ENCODE measurements at regions not wholly inside any gene's neighbourhood (a gene's known extent, or its start where the extent isn't known, plus 50 kb on each side); places are given as distances from the start of the nearest gene placed in this dataset.

- ATAC-seq, result no peak
- Mint-ChIP-seq H3K27me3 (no peaks in the 10 kb centered on the region), H3K9me3 (peaks cover 5% of the 10 kb centered on the region)
Measured at GRCh38 chr13:88617176-88617575, 946.0 kb downstream of the SLITRK5 start.

GRCh38 chr13:88622362-88622973 is 951.3 kb downstream of the SLITRK5 start:
- Mint-ChIP-seq H3K9me3 (peaks cover 18% of the 10 kb centered on the region), H3K36me3 (peaks cover 37% of the 10 kb centered on the region), H3K4me1 (ENCODE audit: low read depth in 2 of 2) (peaks cover 33 to 35% of the 10 kb centered on the region in 2 donors), H3K27me3 (no peaks in the 10 kb centered on the region), H3K4me3 (peak overlapping the region; percentile 94), H3K27ac (peak overlapping the region; percentile 92 to 98)
- ATAC-seq (peak; percentile 84 to 87), DNase-seq (ENCODE audit: low spot score) (peak; percentile 80)

More at GRCh38 chr13:88617176-88617575, 946.0 kb downstream of the SLITRK5 start:
- DNase-seq (ENCODE audit: low spot score), result no peak
- no peak overlapping the region for H3K4me3 Mint-ChIP-seq
- peaks cover 9 to 12% of the 10 kb centered on the region in 2 donors for H3K4me1 Mint-ChIP-seq (ENCODE audit: low read depth in 2 of 2)
- peaks cover 16% of the 10 kb centered on the region for H3K36me3 Mint-ChIP-seq
- no peak overlapping the region for H3K27ac Mint-ChIP-seq

- Mint-ChIP-seq H3K9me3 (peaks cover 16% of the 10 kb centered on the region), H3K4me1 (ENCODE audit: low read depth in 2 of 2) (peaks cover 33 to 39% of the 10 kb centered on the region in 2 donors), H3K27ac (peak overlapping the region; percentile 92 to 98), H3K27me3 (no peaks in the 10 kb centered on the region), H3K4me3 (peak overlapping the region; percentile 94), H3K36me3 (peaks cover 37% of the 10 kb centered on the region)
- DNase-seq (ENCODE audit: low spot score) (peak; percentile 84), ATAC-seq (peak; percentile 80 to 92)
Measured at GRCh38 chr13:88623150-88623549, 952.0 kb downstream of the SLITRK5 start.

- H3K27ac Mint-ChIP-seq, result peak overlapping the region in 1 of 2 donors; percentile 16
- H3K36me3 Mint-ChIP-seq, result peaks cover 44% of the 10 kb centered on the region
- DNase-seq (ENCODE audit: low spot score) (no peak), ATAC-seq (no peak)
- H3K9me3 Mint-ChIP-seq, result peaks cover 13% of the 10 kb centered on the region
- peaks cover 37 to 41% of the 10 kb centered on the region in 2 donors for H3K4me1 Mint-ChIP-seq (ENCODE audit: low read depth in 2 of 2)
- H3K27me3 Mint-ChIP-seq, result no peaks in the 10 kb centered on the region
- peak overlapping the region; percentile 5 for H3K4me3 Mint-ChIP-seq
Measured at GRCh38 chr13:88627071-88627470, 955.9 kb downstream of the SLITRK5 start.

- Mint-ChIP-seq H3K9me3 (peaks cover 9% of the 10 kb centered on the region), H3K27ac (peak overlapping the region in 1 of 2 donors; percentile 69), H3K36me3 (peaks cover 40% of the 10 kb centered on the region), H3K4me3 (no peak overlapping the region), H3K27me3 (no peaks in the 10 kb centered on the region), H3K4me1 (ENCODE audit: low read depth in 2 of 2) (peaks cover 26% of the 10 kb centered on the region in 2 donors)
- ATAC-seq (no peak), DNase-seq (ENCODE audit: low spot score) (no peak)
Measured at GRCh38 chr13:88628882-88629281, 957.7 kb downstream of the SLITRK5 start.

- DNase-seq (ENCODE audit: low spot score), result no peak
- no peak overlapping the region for H3K4me3 Mint-ChIP-seq
- H3K36me3 Mint-ChIP-seq, result peaks cover 1% of the 10 kb centered on the region
- H3K27me3 Mint-ChIP-seq, result no peaks in the 10 kb centered on the region
- no peak for ATAC-seq
- peaks cover 2% of the 10 kb centered on the region for H3K9me3 Mint-ChIP-seq
- H3K27ac Mint-ChIP-seq, result no peak overlapping the region
- H3K4me1 Mint-ChIP-seq (ENCODE audit: low read depth in 2 of 2), result no peaks in the 10 kb centered on the region
Measured at GRCh38 chr13:88637935-88638334, 966.8 kb downstream of the SLITRK5 start.

- H3K27ac Mint-ChIP-seq, result peak overlapping the region in 1 of 2 donors; percentile 13
- peaks cover 7% of the 10 kb centered on the region for H3K9me3 Mint-ChIP-seq
- H3K27me3 Mint-ChIP-seq, result no peaks in the 10 kb centered on the region
- H3K36me3 Mint-ChIP-seq, result peaks cover 12% of the 10 kb centered on the region
- ATAC-seq (no peak), DNase-seq (ENCODE audit: low spot score) (no peak)
- no peak overlapping the region for H3K4me3 Mint-ChIP-seq
- H3K4me1 Mint-ChIP-seq (ENCODE audit: low read depth in 2 of 2), result no peaks in the 10 kb centered on the region
Measured at GRCh38 chr13:88643233-88643632, 972.1 kb downstream of the SLITRK5 start.

- DNase-seq (ENCODE audit: low spot score), result no peak
- H3K36me3 Mint-ChIP-seq, result peaks cover 4% of the 10 kb centered on the region
- H3K9me3 Mint-ChIP-seq, result peaks cover 3% of the 10 kb centered on the region
- H3K4me3 Mint-ChIP-seq, result no peak overlapping the region
- H3K27me3 Mint-ChIP-seq, result no peaks in the 10 kb centered on the region
- ATAC-seq, result no peak
- peak overlapping the region; percentile 2 to 65 for H3K27ac Mint-ChIP-seq
- H3K4me1 Mint-ChIP-seq (ENCODE audit: low read depth in 2 of 2), result peaks cover 15 to 20% of the 10 kb centered on the region in 2 donors
Measured at GRCh38 chr13:88648598-88649373, 977.6 kb downstream of the SLITRK5 start.

- Mint-ChIP-seq H3K9me3 (peaks cover 3% of the 10 kb centered on the region), H3K4me1 (ENCODE audit: low read depth in 2 of 2) (peaks cover 15 to 20% of the 10 kb centered on the region in 2 donors), H3K27ac (peak overlapping the region; percentile 2 to 65), H3K4me3 (peak overlapping the region; percentile 32), H3K36me3 (no peaks in the 10 kb centered on the region), H3K27me3 (no peaks in the 10 kb centered on the region)
- ATAC-seq (no peak), DNase-seq (ENCODE audit: low spot score) (no peak)
Measured at GRCh38 chr13:88649855-88650254, 978.7 kb downstream of the SLITRK5 start.

GRCh38 chr13:88651531-88651930 is 980.4 kb downstream of the SLITRK5 start:
- no peak for ATAC-seq
- Mint-ChIP-seq H3K36me3 (no peaks in the 10 kb centered on the region), H3K9me3 (peaks cover 3% of the 10 kb centered on the region), H3K27ac (no peak overlapping the region), H3K4me3 (no peak overlapping the region), H3K4me1 (ENCODE audit: low read depth in 2 of 2) (peaks cover 15 to 20% of the 10 kb centered on the region in 2 donors), H3K27me3 (no peaks in the 10 kb centered on the region)
- DNase-seq (ENCODE audit: low spot score), result no peak

- peaks cover 9% of the 10 kb centered on the region for H3K9me3 Mint-ChIP-seq
- no peak overlapping the region for H3K4me3 Mint-ChIP-seq
- DNase-seq (ENCODE audit: low spot score), result no peak
- no peak overlapping the region for H3K27ac Mint-ChIP-seq
- peaks cover 4 to 11% of the 10 kb centered on the region in 2 donors for H3K4me1 Mint-ChIP-seq (ENCODE audit: low read depth in 2 of 2)
- H3K27me3 Mint-ChIP-seq, result no peaks in the 10 kb centered on the region
- peaks cover 21% of the 10 kb centered on the region for H3K36me3 Mint-ChIP-seq
- no peak for ATAC-seq
Measured at GRCh38 chr13:88656751-88657150, 985.6 kb downstream of the SLITRK5 start.

- DNase-seq (ENCODE audit: low spot score) (no peak), ATAC-seq (no peak)
- H3K27ac Mint-ChIP-seq, result no peak overlapping the region
Measured at GRCh38 chr13:88670509-88670908, 999.3 kb downstream of the SLITRK5 start.

GRCh38 chr13:88674841-88675240 is 1003.7 kb downstream of the SLITRK5 start:
- no peak for ATAC-seq
- Mint-ChIP-seq H3K27ac (no peak overlapping the region), H3K9me3 (peaks cover 3% of the 10 kb centered on the region), H3K27me3 (no peaks in the 10 kb centered on the region), H3K4me3 (no peak overlapping the region), H3K36me3 (no peaks in the 10 kb centered on the region), H3K4me1 (ENCODE audit: low read depth in 2 of 2) (no peaks in the 10 kb centered on the region)
- DNase-seq (ENCODE audit: low spot score), result no peak

More at GRCh38 chr13:88670509-88670908, 999.3 kb downstream of the SLITRK5 start:
- H3K4me3 Mint-ChIP-seq, result no peak overlapping the region
- no peaks in the 10 kb centered on the region for H3K36me3 Mint-ChIP-seq
- H3K9me3 Mint-ChIP-seq, result peaks cover 3% of the 10 kb centered on the region
- H3K4me1 Mint-ChIP-seq (ENCODE audit: low read depth in 2 of 2), result peaks cover 0 to 8% of the 10 kb centered on the region in 2 donors
- H3K27me3 Mint-ChIP-seq, result no peaks in the 10 kb centered on the region

- Mint-ChIP-seq H3K27me3 (no peaks in the 10 kb centered on the region), H3K9me3 (peaks cover 3% of the 10 kb centered on the region), H3K4me3 (no peak overlapping the region), H3K27ac (no peak overlapping the region), H3K36me3 (no peaks in the 10 kb centered on the region), H3K4me1 (ENCODE audit: low read depth in 2 of 2) (no peaks in the 10 kb centered on the region)
- ATAC-seq, result no peak
- DNase-seq (ENCODE audit: low spot score), result no peak
Measured at GRCh38 chr13:88675347-88675996, 1004.3 kb downstream of the SLITRK5 start.

Measured in natural killer cell treated with Interleukin-12 subunit alpha and Interleukin-12 subunit beta and Interleukin-15 and Interleukin-18, amount 100 ng/mL, for 72 hours (primary cell).